Endothelial cell of umbilical vein (primary cell): ENCODE measurements at regions not wholly inside any gene's neighbourhood (a gene's known extent, or its start where the extent isn't known, plus 50 kb on each side); places are given as distances from the start of the nearest gene placed in this dataset.

Experiments used
- BruUV-seq: library from RNA; stranded (reverse); fragments of 400-500 nt; replicated peaks from 2 replicates; lab custom pipeline; 2021; lab: Mats Ljungman, UMichigan
- CTCF ChIA-PET: fragments of 300-600, 350-600 bp; sonication (Branson Sonifier 250); formaldehyde crosslinking; loops from one replicate; lab custom pipeline; 2021; ENCODE audit warnings: antibody characterized with exemption, inconsistent platforms; lab: Charles Lee
- POLR2A ChIA-PET: fragments of 300-600, 350-600 bp; sonication (Branson Sonifier 250); formaldehyde crosslinking; loops from one replicate; lab custom pipeline; 2021; ENCODE audit warnings: antibody characterized with exemption, inconsistent platforms; lab: Charles Lee
- DNase-seq: peaks from one replicate; pipeline ENCODE4 v3.0.0-alpha.2; 2011; ENCODE audit warnings: low read depth, low spot score
- FAIRE-seq: peaks from 2 replicates; lab custom pipeline; 2011; peaks lifted over from hg19 to GRCh38; lab: Jason Lieb, UNC
- H2AFZ ChIP-seq: 2 replicates; pipeline ENCODE4 v1.6.0; 2012; ENCODE audit warnings: low read depth, low read length, control low read depth, inconsistent platforms
- H3K27ac ChIP-seq: 2 replicates; pipeline ENCODE4 v1.5.1; 2011; ENCODE audit warnings: low read depth, mild to moderate bottlenecking, control low read depth, low read length, moderate library complexity; ENCODE audit not compliant: insufficient read depth
- H3K27me3 ChIP-seq, 2 experiments: 2 replicates each; pipeline versions ENCODE4 v1.6.0 to v1.6.1; 2011; ENCODE audit warnings: low read length in 2 of 2, mixed read lengths in 1 of 2; ENCODE audit not compliant: control insufficient read depth in 2 of 2, insufficient read depth in 2 of 2
- H3K36me3 ChIP-seq, 2 experiments: 2 replicates in 1 of 2; 3 replicates in 1 of 2; pipeline ENCODE4 v1.5.1; 2011; ENCODE audit warnings: low read length in 2 of 2, mild to moderate bottlenecking in 1 of 2, moderate library complexity in 1 of 2; ENCODE audit not compliant: control insufficient read depth in 2 of 2, insufficient read depth in 2 of 2; ENCODE audit errors: extremely low read depth in 1 of 2
- H3K4me1 ChIP-seq: 3 replicates; pipeline ENCODE4 v1.5.1; 2011; ENCODE audit warnings: mild to moderate bottlenecking, low read length; ENCODE audit not compliant: control insufficient read depth, insufficient read depth; ENCODE audit errors: extremely low read depth
- H3K4me2 ChIP-seq: 2 replicates; pipeline ENCODE4 v1.6.1; 2011; ENCODE audit warnings: low read length, control low read depth, mixed read lengths; ENCODE audit not compliant: insufficient read depth
- H3K4me3 ChIP-seq, 3 experiments: fragments of 200-600 bp in 1 of 3; sonication (generic), shearing (Covaris generic) in 1 of 3; replicated peaks in 1 of 3; 2 replicates each; pipeline ENCODE4 v1.5.1; 2011 to 2016; ENCODE audit warnings: control low read depth in 3 of 3, low read length in 3 of 3, mild to moderate bottlenecking in 2 of 3, inconsistent platforms in 1 of 3, low read depth in 1 of 3, moderate library complexity in 1 of 3; ENCODE audit not compliant: insufficient read depth in 1 of 3
- H3K79me2 ChIP-seq: 2 replicates; pipeline ENCODE4 v1.6.0; 2012; ENCODE audit warnings: low read length, inconsistent platforms; ENCODE audit not compliant: control insufficient read depth, insufficient read depth
- H3K9ac ChIP-seq: replicated peaks from 2 replicates; pipeline ENCODE3; 2011; ENCODE audit warnings: low read length, control low read depth; ENCODE audit not compliant: insufficient read depth; ENCODE audit errors: extremely low read depth
- H3K9me1 ChIP-seq: replicated peaks from 3 replicates; pipeline ENCODE4 v1.6.0; 2011; ENCODE audit warnings: mild to moderate bottlenecking, low read length; ENCODE audit not compliant: control insufficient read depth, insufficient read depth; ENCODE audit errors: extremely low read depth
- H3K9me3 ChIP-seq: replicated peaks from 2 replicates; pipeline ENCODE4 v1.5.1; 2012; ENCODE audit warnings: low read length, inconsistent platforms; ENCODE audit not compliant: control insufficient read depth, insufficient read depth
- H4K20me1 ChIP-seq: replicated peaks from 2 replicates; pipeline ENCODE3; 2011; ENCODE audit warnings: mild to moderate bottlenecking, low read length; ENCODE audit not compliant: control insufficient read depth, insufficient read depth; ENCODE audit errors: extremely low read depth
- CTCF ChIP-seq, 2 donors: IDR thresholded peaks; 1 replicate in 1 of 2; 2 replicates in 1 of 2; pipeline ENCODE4 v1.5.1; 2011; ENCODE audit warnings: low read length in 2 of 2, mild to moderate bottlenecking in 2 of 2, moderate library complexity in 2 of 2, control low read depth in 1 of 2, inconsistent platforms in 1 of 2, low read depth in 1 of 2; ENCODE audit not compliant: insufficient read depth in 1 of 2; ENCODE audit errors: extremely low read depth in 1 of 2
- EZH2 ChIP-seq: IDR thresholded peaks from 2 replicates; pipeline ENCODE4 v1.6.1; 2012; ENCODE audit warnings: borderline replicate concordance, low read depth, mild to moderate bottlenecking, moderate library complexity, low read length, inconsistent platforms; ENCODE audit not compliant: severe bottlenecking
- FOS ChIP-seq: IDR thresholded peaks from 2 replicates; pipeline ENCODE4 v1.6.1; 2011; ENCODE audit warnings: mild to moderate bottlenecking, low read length, moderate library complexity, borderline replicate concordance; ENCODE audit not compliant: insufficient read depth
- GATA2 ChIP-seq: IDR thresholded peaks from 2 replicates; pipeline ENCODE4 v1.7.0; 2011; ENCODE audit warnings: low read depth, mild to moderate bottlenecking, moderate library complexity, mixed read lengths, low read length; ENCODE audit not compliant: insufficient read length, insufficient read depth
- JUN ChIP-seq: IDR thresholded peaks from 2 replicates; pipeline ENCODE4 v1.6.1; 2011; ENCODE audit warnings: borderline replicate concordance, low read depth; ENCODE audit not compliant: insufficient read length, insufficient read depth
- MAX ChIP-seq: IDR thresholded peaks from 2 replicates; pipeline ENCODE4 v1.6.1; 2011; ENCODE audit not compliant: insufficient read depth, insufficient read length
- POLR2A ChIP-seq: IDR thresholded peaks from 2 replicates; pipeline ENCODE4 v1.6.1; 2012; ENCODE audit warnings: low read depth, mild to moderate bottlenecking, control low read depth, low read length
- POLR2AphosphoS5 ChIP-seq: IDR thresholded peaks from 2 replicates; pipeline ENCODE4 v1.6.1; 2012; ENCODE audit warnings: low read depth, mild to moderate bottlenecking, control low read depth, low read length, moderate library complexity; ENCODE audit not compliant: insufficient read depth
- dilution Hi-C: fragments of 300-500 bp; cut with MboI; formaldehyde crosslinking; loops from one replicate; pipeline ENCODE4 v1.15.0; 2019; ENCODE audit warnings: low sequenced_read_pairs; ENCODE audit not compliant: extremely low pct_ligation_motif_present
- intact Hi-C: fragments of 100-400 bp; cut with micrococcal nuclease; formaldehyde crosslinking; loops from one replicate; pipeline ENCODE4 v1.10.0; 2022

GRCh38 chr1:68617942-68618341, 121.1 kb upstream of the DEPDC1 start:
- Histone ChIP-seq H3K9me1 (no peaks in the 10 kb centered on the region), H3K4me2 (no peak overlapping the region), H4K20me1 (no peaks in the 10 kb centered on the region), H3K36me3 (no peaks in the 10 kb centered on the region), H3K9ac (no peak overlapping the region), H3K9me3 (no peaks in the 10 kb centered on the region), H3K27ac (no peak overlapping the region), H3K27me3 (no peaks in the 10 kb centered on the region), H3K79me2 (no peaks in the 10 kb centered on the region), H3K4me3 (no peak overlapping the region), H3K4me1 (no peaks in the 10 kb centered on the region), H2AFZ (no peak overlapping the region)
- BruUV-seq = no TSS peak
- ChIA-PET POLR2A (no interaction called here), CTCF (interaction anchor here (2.2 kb wide), 1 partner anchor 18 kb away, joined by 8 read pairs; no protein-coding TSS in a partner anchor)
- intact Hi-C loops = no loop called here
- DNase-seq = no peak
- no peak for FAIRE-seq
- TF ChIP-seq GATA2 = no peak
- TF ChIP-seq MAX = no peak
- TF ChIP-seq CTCF (IDR thresholded peaks at IDR 0.05; ENCODE audit: extremely low read depth in 1 of 2, insufficient read depth in 1 of 2, low read depth in 1 of 2, low read length in 2 of 2) = no peak
- no peak for TF ChIP-seq POLR2A
- TF ChIP-seq FOS = no peak
- no peak for TF ChIP-seq JUN
- TF ChIP-seq POLR2AphosphoS5 = no peak
- TF ChIP-seq EZH2 = no peak
- dilution Hi-C loops = no loop called here
